ENCODE measurements at regions not wholly inside any gene's neighbourhood (a gene's known extent, or its start where the extent isn't known, plus 50 kb on each side); places are given as distances from the start of the nearest gene placed in this dataset.

DNA sequence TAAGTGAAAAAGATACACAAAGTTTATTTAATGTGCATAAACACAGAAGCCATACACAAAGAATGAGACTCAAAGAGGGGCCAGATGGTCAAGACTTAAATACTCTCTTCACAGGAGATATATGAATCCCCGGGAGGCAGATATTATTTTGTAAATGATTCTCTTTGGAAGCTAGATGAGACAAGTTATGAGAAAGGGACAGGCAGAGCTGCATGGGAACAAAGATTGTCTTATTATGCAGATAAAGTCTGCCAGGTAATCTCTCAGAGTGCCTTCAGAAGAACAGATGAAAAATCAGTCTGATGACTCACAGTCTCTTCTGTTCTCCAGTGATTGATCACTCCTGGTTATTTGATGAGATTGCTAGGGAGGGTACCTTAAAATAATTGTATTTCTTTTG is 89.0 kb downstream of the NAF1 start:
- H3K36me3 Mint-ChIP-seq (ENCODE audit: low read depth, unreplicated experiment), result no peaks in the 10 kb centered on the region
- H3K4me3 Mint-ChIP-seq (ENCODE audit: unreplicated experiment), result no peak overlapping the region
- no peaks in the 10 kb centered on the region for H3K27me3 Mint-ChIP-seq (ENCODE audit: unreplicated experiment)
- peaks cover 6% of the 10 kb centered on the region for H3K4me1 Mint-ChIP-seq (ENCODE audit: unreplicated experiment)
- DNase-seq (ENCODE audit: low spot score), result no peak
- H3K9me3 Mint-ChIP-seq (ENCODE audit: unreplicated experiment), result no peaks in the 10 kb centered on the region
- no peak for TF ChIP-seq CTCF (IDR thresholded peaks at IDR 0.05; ENCODE audit: unreplicated experiment)
- no peak overlapping the region for H3K27ac Mint-ChIP-seq (ENCODE audit: unreplicated experiment)

DNA sequence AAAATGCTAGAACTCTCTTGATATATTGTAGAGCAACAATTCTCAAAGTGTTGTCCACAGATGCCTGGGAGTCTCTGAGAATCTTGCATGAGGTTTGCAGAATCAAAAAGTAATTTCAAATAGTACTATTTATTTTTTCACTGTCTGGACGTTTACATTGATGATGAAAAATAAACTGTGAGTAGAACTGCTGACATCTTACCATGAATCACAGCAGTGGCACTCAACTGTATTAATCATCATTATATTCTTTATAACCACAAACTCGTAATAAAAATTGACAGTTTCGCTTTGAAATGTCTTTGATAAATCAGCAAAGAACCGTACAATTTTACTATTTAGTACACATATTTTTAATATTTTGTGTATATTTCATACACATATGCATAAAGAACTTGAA is 94.5 kb downstream of the NAF1 start:
- Mint-ChIP-seq H3K4me3 (ENCODE audit: unreplicated experiment) (no peak overlapping the region), H3K4me1 (ENCODE audit: unreplicated experiment) (no peaks in the 10 kb centered on the region)
- no peak for DNase-seq (ENCODE audit: low spot score)

DNA sequence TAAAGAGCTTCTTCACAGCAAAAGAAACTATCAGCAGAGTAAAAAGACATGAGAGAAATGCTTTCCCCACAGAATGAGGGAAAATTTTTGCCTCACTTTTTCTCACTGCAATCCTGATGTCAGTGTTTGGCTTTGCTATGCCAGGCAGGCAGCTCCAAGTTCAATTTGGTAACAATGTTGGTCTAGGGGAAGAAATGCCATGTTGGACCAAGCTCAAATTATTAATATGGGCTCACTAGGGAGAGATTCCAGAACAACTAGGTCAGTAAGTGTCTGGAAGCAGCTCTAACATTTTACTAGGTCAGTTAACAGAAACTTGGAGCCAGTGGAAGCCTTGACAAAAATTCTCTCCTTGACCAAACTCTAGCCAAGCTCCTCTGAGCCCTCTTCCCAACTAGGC is 95.4 kb downstream of the NAF1 start:
- TF ChIP-seq CTCF (IDR thresholded peaks at IDR 0.05; ENCODE audit: unreplicated experiment), result no peak
- Mint-ChIP-seq H3K4me1 (ENCODE audit: unreplicated experiment) (no peaks in the 10 kb centered on the region), H3K36me3 (ENCODE audit: low read depth, unreplicated experiment) (no peaks in the 10 kb centered on the region), H3K27ac (ENCODE audit: unreplicated experiment) (no peak overlapping the region), H3K27me3 (ENCODE audit: unreplicated experiment) (peaks cover 1% of the 10 kb centered on the region), H3K4me3 (ENCODE audit: unreplicated experiment) (no peak overlapping the region), H3K9me3 (ENCODE audit: unreplicated experiment) (no peaks in the 10 kb centered on the region)
- DNase-seq (ENCODE audit: low spot score), result no peak

More for the DNA sequence above, 94.5 kb downstream of the NAF1 start:
- H3K27me3 Mint-ChIP-seq (ENCODE audit: unreplicated experiment), result peaks cover 1% of the 10 kb centered on the region
- H3K36me3 Mint-ChIP-seq (ENCODE audit: low read depth, unreplicated experiment), result no peaks in the 10 kb centered on the region
- H3K27ac Mint-ChIP-seq (ENCODE audit: unreplicated experiment), result no peak overlapping the region
- no peaks in the 10 kb centered on the region for H3K9me3 Mint-ChIP-seq (ENCODE audit: unreplicated experiment)
- TF ChIP-seq CTCF (IDR thresholded peaks at IDR 0.05; ENCODE audit: unreplicated experiment), result no peak

DNA sequence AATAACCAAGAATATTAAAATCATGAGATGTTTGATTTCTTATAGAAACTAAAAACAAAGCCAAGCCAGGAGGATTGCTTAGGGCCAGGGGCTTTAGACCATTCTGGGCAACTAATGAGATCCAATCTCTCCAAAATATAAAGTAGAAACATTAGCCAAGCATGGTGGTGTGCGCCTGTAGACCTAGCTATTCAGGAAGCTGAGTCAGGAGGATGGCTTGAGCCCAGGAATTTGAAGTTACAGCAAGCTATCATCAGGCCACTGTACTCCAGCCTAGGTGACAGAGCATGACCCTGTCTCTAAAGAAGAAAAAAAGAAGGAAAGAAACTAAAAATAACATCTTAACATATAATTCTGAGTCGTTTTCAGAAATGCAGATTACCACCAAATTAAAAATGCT is 96.7 kb downstream of the NAF1 start:
- Mint-ChIP-seq H3K36me3 (ENCODE audit: low read depth, unreplicated experiment) (no peaks in the 10 kb centered on the region), H3K27me3 (ENCODE audit: unreplicated experiment) (peaks cover 1% of the 10 kb centered on the region), H3K27ac (ENCODE audit: unreplicated experiment) (no peak overlapping the region), H3K9me3 (ENCODE audit: unreplicated experiment) (no peaks in the 10 kb centered on the region), H3K4me1 (ENCODE audit: unreplicated experiment) (no peaks in the 10 kb centered on the region), H3K4me3 (ENCODE audit: unreplicated experiment) (no peak overlapping the region)
- no peak for DNase-seq (ENCODE audit: low spot score)
- TF ChIP-seq CTCF (IDR thresholded peaks at IDR 0.05; ENCODE audit: unreplicated experiment), result no peak

DNA sequence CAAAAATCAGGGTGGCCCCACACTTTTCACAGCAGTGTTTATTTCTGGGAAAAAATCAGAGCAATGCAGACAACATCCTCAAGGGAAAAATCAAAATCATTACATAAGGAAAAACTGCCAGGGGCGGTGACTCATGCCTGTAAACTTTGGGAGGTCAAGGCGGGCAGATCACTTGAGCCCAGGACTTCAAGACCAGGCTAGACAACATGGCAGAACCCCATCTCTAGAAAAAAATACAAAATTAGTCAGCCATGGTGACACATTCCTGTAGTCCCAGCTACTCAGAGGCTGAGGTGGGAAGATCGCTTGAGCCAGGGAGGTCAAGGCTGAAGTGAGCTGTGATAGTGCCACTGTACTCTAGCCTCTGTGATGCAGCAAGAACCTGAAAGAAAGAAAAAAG is 102.8 kb downstream of the NAF1 start:
- Mint-ChIP-seq H3K4me1 (ENCODE audit: unreplicated experiment) (no peaks in the 10 kb centered on the region), H3K4me3 (ENCODE audit: unreplicated experiment) (no peak overlapping the region), H3K36me3 (ENCODE audit: low read depth, unreplicated experiment) (no peaks in the 10 kb centered on the region), H3K27ac (ENCODE audit: unreplicated experiment) (no peak overlapping the region), H3K27me3 (ENCODE audit: unreplicated experiment) (no peaks in the 10 kb centered on the region), H3K9me3 (ENCODE audit: unreplicated experiment) (no peaks in the 10 kb centered on the region)
- TF ChIP-seq CTCF (IDR thresholded peaks at IDR 0.05; ENCODE audit: unreplicated experiment), result no peak
- no peak for DNase-seq (ENCODE audit: low spot score)

Measured in endothelial cell (in vitro differentiated cells).